ENCODE measurements at regions not wholly inside any gene's neighbourhood (a gene's known extent, or its start where the extent isn't known, plus 50 kb on each side); places are given as distances from the start of the nearest gene placed in this dataset.

DNA sequence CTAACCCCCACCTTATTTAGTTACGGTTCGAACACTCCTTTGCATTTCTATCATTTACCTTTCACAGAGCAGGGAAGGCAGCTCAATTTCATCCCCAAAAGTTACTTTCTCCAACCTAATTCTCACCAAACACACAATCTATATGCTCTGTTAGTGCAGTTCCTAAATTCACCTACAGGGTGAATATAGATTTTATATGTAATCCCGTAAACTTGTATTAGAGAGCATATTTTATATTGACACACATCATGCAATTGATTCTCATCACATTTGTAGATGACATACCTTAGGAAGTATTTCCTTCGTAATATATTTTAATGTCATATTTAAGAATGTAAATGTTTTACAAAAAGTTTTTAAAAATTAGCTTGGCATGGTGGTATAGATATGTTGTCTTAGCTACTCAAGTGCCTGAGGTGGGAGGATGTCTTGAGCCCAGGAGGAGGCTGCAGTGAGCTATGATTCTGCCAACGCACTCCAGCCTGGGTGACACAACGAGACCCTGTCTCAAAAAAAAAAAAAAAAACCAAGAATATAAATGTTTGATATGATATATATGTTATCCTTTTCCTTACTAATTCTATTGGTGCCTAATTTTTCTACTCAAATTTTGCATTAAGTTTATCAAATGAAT lies 57.3 kb upstream of the TNFRSF19 start:
- ChIA-PET CTCF (interaction anchor here (0.8 to 1.5 kb wide), 4 partner anchors 8 to 282 kb away, joined by 3 to 5 read pairs (median 4); no protein-coding TSS in a partner anchor), POLR2A (no interaction called here)
- H3K27ac ChIP-seq (ENCODE audit: insufficient read depth, low read depth, low read length): no peak overlapping the region
- no peak overlapping the region for H3K9ac ChIP-seq (replicated peaks; ENCODE audit: extremely low read depth, insufficient read depth, low read length)
- no peak overlapping the region for H3K4me3 ChIP-seq (replicated peaks in 1 of 3; ENCODE audit: insufficient read depth in 1 of 3, low read depth in 1 of 3, low read length in 3 of 3)
- DNase-seq (ENCODE audit: low read depth, low spot score) (no peak), FAIRE-seq (no peak)
- no peaks in the 10 kb centered on the region for H3K9me1 ChIP-seq (replicated peaks; ENCODE audit: control insufficient read depth, extremely low read depth, insufficient read depth, low read length)
- no peak overlapping the region for H3K4me2 ChIP-seq (ENCODE audit: insufficient read depth, low read length)
- no peaks in the 10 kb centered on the region for H3K9me3 ChIP-seq (replicated peaks; ENCODE audit: control insufficient read depth, insufficient read depth, low read length)
- no peaks in the 10 kb centered on the region for H4K20me1 ChIP-seq (replicated peaks; ENCODE audit: control insufficient read depth, extremely low read depth, insufficient read depth, low read length)
- no peaks in the 10 kb centered on the region for H3K36me3 ChIP-seq (ENCODE audit: control insufficient read depth in 2 of 2, extremely low read depth in 1 of 2, insufficient read depth in 2 of 2, low read length in 2 of 2)
- dilution Hi-C loops (cut with MboI; ENCODE audit: extremely low pct_ligation_motif_present, low sequenced_read_pairs) (no loop called here), intact Hi-C loops (cut with micrococcal nuclease) (no loop called here)
- peaks cover 3 to 7% of the 10 kb centered on the region in 2 experiments for H3K27me3 ChIP-seq (ENCODE audit: control insufficient read depth in 2 of 2, insufficient read depth in 2 of 2, low read length in 2 of 2)
- no TSS peak for BruUV-seq (replicated peaks)
- no peak overlapping the region for H2AFZ ChIP-seq (ENCODE audit: low read depth, low read length)
- H3K79me2 ChIP-seq (ENCODE audit: control insufficient read depth, insufficient read depth, low read length): no peaks in the 10 kb centered on the region
- TF ChIP-seq, protein P1, sequence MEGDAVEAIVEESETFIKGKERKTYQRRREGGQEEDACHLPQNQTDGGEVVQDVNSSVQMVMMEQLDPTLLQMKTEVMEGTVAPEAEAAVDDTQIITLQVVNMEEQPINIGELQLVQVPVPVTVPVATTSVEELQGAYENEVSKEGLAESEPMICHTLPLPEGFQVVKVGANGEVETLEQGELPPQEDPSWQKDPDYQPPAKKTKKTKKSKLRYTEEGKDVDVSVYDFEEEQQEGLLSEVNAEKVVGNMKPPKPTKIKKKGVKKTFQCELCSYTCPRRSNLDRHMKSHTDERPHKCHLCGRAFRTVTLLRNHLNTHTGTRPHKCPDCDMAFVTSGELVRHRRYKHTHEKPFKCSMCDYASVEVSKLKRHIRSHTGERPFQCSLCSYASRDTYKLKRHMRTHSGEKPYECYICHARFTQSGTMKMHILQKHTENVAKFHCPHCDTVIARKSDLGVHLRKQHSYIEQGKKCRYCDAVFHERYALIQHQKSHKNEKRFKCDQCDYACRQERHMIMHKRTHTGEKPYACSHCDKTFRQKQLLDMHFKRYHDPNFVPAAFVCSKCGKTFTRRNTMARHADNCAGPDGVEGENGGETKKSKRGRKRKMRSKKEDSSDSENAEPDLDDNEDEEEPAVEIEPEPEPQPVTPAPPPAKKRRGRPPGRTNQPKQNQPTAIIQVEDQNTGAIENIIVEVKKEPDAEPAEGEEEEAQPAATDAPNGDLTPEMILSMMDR (IDR thresholded peaks at IDR 0.05; ENCODE audit: extremely low read depth in 1 of 2, insufficient read depth in 1 of 2, low read depth in 1 of 2, low read length in 2 of 2): peak in 1 of 2 donors; percentile 2
- TF ChIP-seq FOS (IDR thresholded peaks at IDR 0.05; ENCODE audit: borderline replicate concordance, insufficient read depth, low read length): no peak
- H3K4me1 ChIP-seq (ENCODE audit: control insufficient read depth, extremely low read depth, insufficient read depth, low read length): no peaks in the 10 kb centered on the region

GRCh38 chr13:23513455-23513854 lies 56.8 kb upstream of the TNFRSF19 start:
- H3K9me3 ChIP-seq (replicated peaks; ENCODE audit: control insufficient read depth, insufficient read depth, low read length): no peaks in the 10 kb centered on the region
- no TSS peak for BruUV-seq (replicated peaks)
- no peak overlapping the region for H3K4me2 ChIP-seq (ENCODE audit: insufficient read depth, low read length)
- TF ChIP-seq JUN (IDR thresholded peaks at IDR 0.05; ENCODE audit: borderline replicate concordance, insufficient read depth, insufficient read length, low read depth) (no peak), EZH2 (IDR thresholded peaks at IDR 0.05; ENCODE audit: borderline replicate concordance, low read depth, low read length, severe bottlenecking) (no peak), MYC (IDR thresholded peaks at IDR 0.05; ENCODE audit: low read depth, low read length) (no peak), FOS (IDR thresholded peaks at IDR 0.05; ENCODE audit: borderline replicate concordance, insufficient read depth, low read length) (no peak), GATA2 (IDR thresholded peaks at IDR 0.05; ENCODE audit: insufficient read depth, insufficient read length, low read depth, low read length) (no peak)
- TF ChIP-seq, protein P1 (IDR thresholded peaks at IDR 0.05; ENCODE audit: extremely low read depth in 1 of 2, insufficient read depth in 1 of 2, low read depth in 1 of 2, low read length in 2 of 2): no peak
- TF ChIP-seq, protein P2, sequence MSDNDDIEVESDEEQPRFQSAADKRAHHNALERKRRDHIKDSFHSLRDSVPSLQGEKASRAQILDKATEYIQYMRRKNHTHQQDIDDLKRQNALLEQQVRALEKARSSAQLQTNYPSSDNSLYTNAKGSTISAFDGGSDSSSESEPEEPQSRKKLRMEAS (IDR thresholded peaks at IDR 0.05; ENCODE audit: insufficient read depth, insufficient read length): no peak
- no peaks in the 10 kb centered on the region for H3K9me1 ChIP-seq (replicated peaks; ENCODE audit: control insufficient read depth, extremely low read depth, insufficient read depth, low read length)
- H2AFZ ChIP-seq (ENCODE audit: low read depth, low read length): no peak overlapping the region
- POLR2A ChIA-PET: no interaction called here
- CTCF ChIA-PET: interaction anchor here (0.8 to 1.5 kb wide), 3 partner anchors 9 to 281 kb away, joined by 3 to 5 read pairs (median 4); no protein-coding TSS in a partner anchor
- H3K27ac ChIP-seq (ENCODE audit: insufficient read depth, low read depth, low read length): no peak overlapping the region
- intact Hi-C loops (cut with micrococcal nuclease) (no loop called here), dilution Hi-C loops (cut with MboI; ENCODE audit: extremely low pct_ligation_motif_present, low sequenced_read_pairs) (no loop called here)
- H3K79me2 ChIP-seq (ENCODE audit: control insufficient read depth, insufficient read depth, low read length): no peaks in the 10 kb centered on the region
- no peaks in the 10 kb centered on the region for H3K4me1 ChIP-seq (ENCODE audit: control insufficient read depth, extremely low read depth, insufficient read depth, low read length)
- H3K36me3 ChIP-seq (ENCODE audit: control insufficient read depth in 2 of 2, extremely low read depth in 1 of 2, insufficient read depth in 2 of 2, low read length in 2 of 2): no peaks in the 10 kb centered on the region
- DNase-seq (ENCODE audit: low read depth, low spot score): no peak
- H3K9ac ChIP-seq (replicated peaks; ENCODE audit: extremely low read depth, insufficient read depth, low read length): no peak overlapping the region
- FAIRE-seq: no peak
- no peak overlapping the region for H3K4me3 ChIP-seq (replicated peaks in 1 of 3; ENCODE audit: insufficient read depth in 1 of 3, low read depth in 1 of 3, low read length in 3 of 3)
- peaks cover 3 to 7% of the 10 kb centered on the region in 2 experiments for H3K27me3 ChIP-seq (ENCODE audit: control insufficient read depth in 2 of 2, insufficient read depth in 2 of 2, low read length in 2 of 2)
- H4K20me1 ChIP-seq (replicated peaks; ENCODE audit: control insufficient read depth, extremely low read depth, insufficient read depth, low read length): no peaks in the 10 kb centered on the region

All from endothelial cell of umbilical vein (primary cell).